DOHH2 (cell line): ENCODE measurements at regions not wholly inside any gene's neighbourhood (a gene's known extent, or its start where the extent isn't known, plus 50 kb on each side); places are given as distances from the start of the nearest gene placed in this dataset.

ENCODE experiments used
- CTCF ChIP-seq: fragments of 200-600 bp; sonication (generic); IDR thresholded peaks from one replicate; pipeline ENCODE4 v1.5.1; 2014; ENCODE audit warnings: antibody characterized with exemption, mild to moderate bottlenecking, low read depth, low read length; ENCODE audit not compliant: poor library complexity, severe bottlenecking
- EZH2phosphoT487 ChIP-seq: fragments of 200-600 bp; sonication (generic); IDR thresholded peaks from 2 replicates; pipeline ENCODE4 v1.6.1; 2017; ENCODE audit warnings: borderline replicate concordance, mild to moderate bottlenecking, antibody characterized with exemption, low read length, moderate library complexity, mixed read lengths

DNA sequence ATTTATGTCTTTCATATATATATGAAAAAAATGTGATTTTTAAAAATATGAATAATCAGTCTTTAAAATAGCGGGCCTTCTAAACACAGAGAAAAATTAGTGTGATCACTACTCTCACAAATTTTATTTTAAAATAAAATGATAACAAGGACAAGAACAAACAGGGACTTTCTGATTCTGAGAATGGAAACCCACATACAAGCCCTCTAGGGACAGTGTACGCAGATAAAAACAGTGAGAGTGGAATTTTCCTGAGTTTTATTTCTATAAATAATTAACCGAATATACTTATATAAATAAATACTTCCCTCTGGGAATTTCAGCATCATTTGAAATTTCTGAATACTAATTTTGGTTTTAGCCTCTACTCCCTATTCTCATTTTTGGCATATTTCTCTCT lies 201.4 kb upstream of the CBLB start:
- no peak for TF ChIP-seq CTCF
- no peak for TF ChIP-seq EZH2phosphoT487
